GM12873 (cell line): ENCODE measurements at regions not wholly inside any gene's neighbourhood (a gene's known extent, or its start where the extent isn't known, plus 50 kb on each side); places are given as distances from the start of the nearest gene placed in this dataset.
A peak's percentile ranks its signal among the peaks of the same experiment; 100 is the strongest.

Source experiments
- TF ChIP-seq, protein P1 (sequence below): IDR thresholded peaks from 2 replicates; pipeline ENCODE4 v1.5.1; 2012; ENCODE audit warnings: low read depth, mild to moderate bottlenecking, moderate library complexity, low read length, control low read depth; ENCODE audit not compliant: insufficient read depth; ENCODE audit errors: missing control alignments

DNA sequence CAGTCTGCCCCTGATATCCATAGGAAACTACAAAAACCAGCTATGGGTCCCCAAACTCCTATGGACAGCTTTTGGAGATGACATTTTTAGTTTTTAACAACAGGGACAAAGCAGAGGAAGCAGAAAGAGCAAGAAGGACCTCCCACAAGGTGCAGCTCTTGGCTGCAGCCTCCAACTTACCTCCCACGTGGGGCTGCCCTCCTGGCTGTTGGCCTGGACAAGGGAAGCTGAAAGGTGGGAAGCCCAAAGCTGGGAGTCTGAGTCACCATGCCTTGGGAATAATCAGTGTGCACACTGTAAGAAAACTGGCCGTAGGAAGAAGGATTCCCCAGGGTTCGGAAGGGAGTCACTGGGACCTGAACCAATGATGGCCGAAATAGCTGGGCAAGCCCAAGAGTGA lies 51.8 kb upstream of the PAX1 start:
- TF ChIP-seq, protein P1, sequence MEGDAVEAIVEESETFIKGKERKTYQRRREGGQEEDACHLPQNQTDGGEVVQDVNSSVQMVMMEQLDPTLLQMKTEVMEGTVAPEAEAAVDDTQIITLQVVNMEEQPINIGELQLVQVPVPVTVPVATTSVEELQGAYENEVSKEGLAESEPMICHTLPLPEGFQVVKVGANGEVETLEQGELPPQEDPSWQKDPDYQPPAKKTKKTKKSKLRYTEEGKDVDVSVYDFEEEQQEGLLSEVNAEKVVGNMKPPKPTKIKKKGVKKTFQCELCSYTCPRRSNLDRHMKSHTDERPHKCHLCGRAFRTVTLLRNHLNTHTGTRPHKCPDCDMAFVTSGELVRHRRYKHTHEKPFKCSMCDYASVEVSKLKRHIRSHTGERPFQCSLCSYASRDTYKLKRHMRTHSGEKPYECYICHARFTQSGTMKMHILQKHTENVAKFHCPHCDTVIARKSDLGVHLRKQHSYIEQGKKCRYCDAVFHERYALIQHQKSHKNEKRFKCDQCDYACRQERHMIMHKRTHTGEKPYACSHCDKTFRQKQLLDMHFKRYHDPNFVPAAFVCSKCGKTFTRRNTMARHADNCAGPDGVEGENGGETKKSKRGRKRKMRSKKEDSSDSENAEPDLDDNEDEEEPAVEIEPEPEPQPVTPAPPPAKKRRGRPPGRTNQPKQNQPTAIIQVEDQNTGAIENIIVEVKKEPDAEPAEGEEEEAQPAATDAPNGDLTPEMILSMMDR: no peak

DNA sequence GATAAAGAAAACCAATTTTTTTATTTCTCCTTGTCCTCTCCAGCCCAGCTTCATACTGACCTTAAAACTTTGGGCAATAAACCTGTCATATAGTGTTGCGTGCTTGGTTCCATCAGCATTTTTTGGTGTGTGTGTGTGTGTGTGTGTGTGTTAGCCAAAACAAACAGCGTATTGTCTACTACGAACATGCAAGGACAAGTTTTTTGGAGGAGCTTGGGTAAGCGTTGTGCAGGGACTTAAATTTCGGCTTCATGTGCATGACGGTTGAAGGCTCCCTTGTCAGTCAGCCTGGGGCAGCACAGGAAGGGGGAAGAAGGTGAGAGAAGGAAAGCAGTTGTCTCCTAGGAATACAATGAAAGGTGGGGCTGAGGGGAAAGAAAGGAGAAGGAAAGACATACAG lies 62.0 kb upstream of the PAX1 start:
- TF ChIP-seq, protein P1: no peak

DNA sequence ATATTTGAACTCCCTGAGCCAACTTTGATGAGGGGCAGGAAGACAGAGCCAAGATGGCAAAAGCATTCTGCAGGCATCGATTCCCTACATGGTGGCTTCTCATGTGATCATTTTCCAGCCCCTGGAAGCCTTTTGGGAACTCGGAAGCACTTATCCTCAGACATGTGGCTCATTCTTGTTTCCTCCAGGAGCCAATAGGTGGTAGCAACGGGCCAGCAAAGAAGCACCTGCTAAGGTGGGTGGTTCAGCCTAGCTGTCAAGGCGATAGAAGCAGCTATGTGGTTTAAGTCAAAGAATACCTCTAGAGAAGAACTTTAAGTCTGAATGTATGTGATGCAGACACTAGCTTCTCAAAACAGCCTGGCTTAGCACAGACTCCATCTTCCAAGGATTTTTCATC lies 64.9 kb upstream of the PAX1 start:
- TF ChIP-seq, protein P1: peak; percentile 49

DNA sequence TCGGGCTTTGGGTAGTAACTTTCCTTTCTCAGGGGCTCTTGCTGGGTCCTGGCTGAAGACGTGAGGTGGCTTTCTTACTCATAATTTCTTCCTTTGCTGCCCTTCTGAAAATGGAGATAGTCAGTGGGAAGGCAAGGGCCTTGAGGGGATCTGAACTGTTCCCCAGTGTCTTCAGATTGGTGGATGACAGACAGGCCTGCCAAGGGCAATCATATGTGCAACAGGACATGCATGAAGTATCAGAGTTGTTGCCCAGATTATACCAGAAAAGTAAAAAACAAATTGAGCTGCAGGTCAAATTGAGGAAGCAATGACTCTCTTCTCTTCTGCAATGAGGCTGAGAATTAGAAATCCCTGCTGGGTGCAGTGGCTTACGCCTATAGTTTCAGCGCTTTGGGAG lies 71.6 kb upstream of the PAX1 start:
- TF ChIP-seq, protein P1: no peak

DNA sequence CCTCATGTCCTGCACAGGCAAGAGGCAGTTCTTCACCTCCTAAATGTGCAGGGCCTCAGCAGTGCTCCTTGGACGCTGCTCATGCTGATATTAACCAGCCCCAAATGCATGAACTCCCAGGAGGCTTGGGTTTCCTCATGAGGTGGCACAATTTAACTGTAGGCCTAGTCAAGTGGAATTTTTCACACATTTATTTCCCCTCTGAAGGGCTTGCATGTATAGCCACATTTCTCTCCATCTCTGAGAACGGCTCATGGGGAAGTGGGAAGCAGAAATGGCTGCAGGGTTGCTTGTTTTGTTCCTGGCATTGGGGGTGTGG lies 72.8 kb upstream of the PAX1 start:
- TF ChIP-seq, protein P1: no peak

DNA sequence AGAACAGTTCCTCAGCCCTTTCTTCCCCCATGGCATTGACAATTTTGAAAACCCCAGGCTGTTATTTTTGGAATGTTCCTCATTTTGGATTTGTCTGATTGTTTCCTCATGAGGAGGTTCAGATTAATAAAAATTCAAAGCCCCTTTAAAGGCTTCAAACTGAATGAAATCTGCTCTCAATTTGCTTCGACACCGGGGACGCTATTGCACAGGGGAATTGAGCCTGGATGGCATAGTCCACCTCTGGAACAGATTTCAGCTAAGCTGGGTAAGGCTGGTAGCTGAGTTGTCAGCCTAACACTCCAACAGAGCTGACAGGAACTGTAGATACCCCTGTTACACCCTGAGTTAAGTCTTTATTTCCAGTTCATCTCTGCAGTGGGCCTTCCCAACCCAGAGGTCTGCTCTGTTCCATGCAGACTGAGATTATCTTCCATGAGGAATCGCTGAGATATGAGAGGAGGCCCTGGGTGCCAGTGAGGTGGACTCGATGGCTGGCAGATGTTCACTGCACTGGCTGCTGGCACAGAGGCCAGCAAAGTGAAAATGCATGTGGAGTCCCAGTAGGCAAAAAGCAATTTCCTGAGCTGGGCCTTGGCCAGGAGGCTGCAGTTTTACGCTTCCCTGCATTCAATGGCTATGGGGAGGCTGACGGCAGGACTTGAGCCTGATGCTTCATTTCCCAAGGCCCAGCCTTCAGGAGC lies 73.3 kb upstream of the PAX1 start:
- TF ChIP-seq, protein P1: no peak

DNA sequence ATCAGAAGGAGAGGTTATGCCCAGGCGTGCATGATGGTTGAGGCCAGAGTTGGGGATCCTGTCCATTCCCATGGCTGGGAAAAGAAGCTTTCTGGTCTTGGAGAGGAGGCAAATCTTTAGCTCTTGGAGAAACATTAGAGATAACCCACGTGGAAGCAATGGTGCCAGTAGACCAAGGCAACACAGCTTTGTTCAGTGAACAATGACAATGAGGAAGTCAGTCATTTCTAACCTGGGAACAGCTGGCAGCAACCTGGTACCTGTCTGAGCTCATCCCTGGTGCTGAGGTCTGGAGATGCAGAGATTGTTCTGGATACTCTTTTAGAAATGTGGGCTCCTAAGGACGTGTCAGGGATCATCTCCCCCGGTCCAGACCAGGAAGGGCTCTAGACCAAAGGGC lies 76.7 kb upstream of the PAX1 start:
- TF ChIP-seq, protein P1: no peak
